ENCODE measurements at regions not wholly inside any gene's neighbourhood (a gene's known extent, or its start where the extent isn't known, plus 50 kb on each side); places are given as distances from the start of the nearest gene placed in this dataset.
"Not testable (repeated sequence)": the region's sequence is repeated elsewhere in the genome, so short reads cannot be mapped to it uniquely, and the experiment has no call there.

DNA sequence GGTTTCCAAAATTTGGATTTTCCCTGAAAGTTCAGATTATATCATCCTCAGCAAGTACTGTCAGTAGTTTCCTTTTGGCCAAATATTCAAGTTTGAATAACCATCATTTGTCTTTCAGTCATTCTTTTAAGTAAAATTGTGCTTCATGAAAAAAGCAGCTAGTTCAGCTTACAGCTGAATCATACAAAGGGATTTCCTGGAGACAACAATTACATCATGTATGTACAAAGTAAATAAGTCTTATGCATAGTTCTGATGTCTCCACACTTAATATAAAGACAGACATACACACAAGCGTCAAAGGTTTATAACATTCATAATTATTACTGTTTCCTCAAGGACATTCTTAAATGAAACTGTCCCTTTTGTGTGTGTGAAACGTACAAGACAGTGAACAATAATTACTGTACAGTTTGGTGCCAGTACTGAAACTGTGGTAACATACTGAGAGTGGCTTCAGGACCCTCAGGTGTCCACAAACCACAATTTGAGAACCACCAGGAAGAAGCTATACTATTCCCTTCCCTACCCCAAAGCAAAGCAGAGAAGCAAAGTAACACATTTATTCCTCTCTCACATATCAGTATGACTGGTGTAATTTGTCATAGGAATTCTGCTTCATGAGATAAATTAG lies 746.6 kb downstream of the TAF11L14 start:
- DNase-seq, result no peak

DNA sequence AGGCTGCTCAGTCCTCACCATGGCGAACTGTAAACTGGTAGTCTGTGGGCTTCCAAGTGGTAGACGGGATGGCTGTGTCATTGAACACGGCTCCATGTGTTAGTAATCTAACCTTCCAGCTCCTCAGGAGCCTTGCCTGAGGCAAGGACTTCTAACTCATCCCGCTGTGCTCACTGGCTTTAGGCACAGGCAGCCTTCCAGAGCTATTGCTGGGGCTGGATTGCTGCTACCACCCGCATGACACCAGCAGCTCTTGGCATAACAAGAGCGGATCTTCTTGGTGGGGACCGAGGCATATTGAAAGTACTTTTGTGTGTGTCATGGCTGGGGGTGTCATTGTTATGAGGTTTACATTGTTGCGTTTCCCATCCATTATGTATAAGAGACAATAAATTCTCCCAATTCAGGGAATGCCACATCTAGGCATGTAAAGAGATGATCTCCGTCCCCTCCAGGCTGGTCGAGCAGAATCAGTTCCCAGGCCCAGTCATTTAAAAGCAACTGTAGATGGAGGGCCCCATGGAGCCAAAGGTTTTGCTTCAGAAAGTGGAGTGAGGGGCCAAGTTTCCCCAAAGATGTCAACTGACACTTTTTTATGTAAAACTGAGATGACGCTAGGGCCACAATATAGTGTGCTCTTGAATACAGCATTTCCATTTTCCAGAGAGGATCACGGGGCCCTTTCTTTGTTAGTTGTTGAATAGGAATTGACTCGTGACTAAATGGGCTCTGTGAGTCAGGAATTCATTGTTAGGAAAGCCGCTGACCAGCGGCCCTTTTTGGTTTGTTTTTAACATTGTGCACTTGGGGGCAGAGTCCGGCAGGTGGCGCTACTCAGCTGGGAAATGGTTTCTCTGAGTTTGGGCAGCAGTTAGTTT lies 759.5 kb downstream of the TAF11L14 start:
- DNase-seq, result no peak

DNA sequence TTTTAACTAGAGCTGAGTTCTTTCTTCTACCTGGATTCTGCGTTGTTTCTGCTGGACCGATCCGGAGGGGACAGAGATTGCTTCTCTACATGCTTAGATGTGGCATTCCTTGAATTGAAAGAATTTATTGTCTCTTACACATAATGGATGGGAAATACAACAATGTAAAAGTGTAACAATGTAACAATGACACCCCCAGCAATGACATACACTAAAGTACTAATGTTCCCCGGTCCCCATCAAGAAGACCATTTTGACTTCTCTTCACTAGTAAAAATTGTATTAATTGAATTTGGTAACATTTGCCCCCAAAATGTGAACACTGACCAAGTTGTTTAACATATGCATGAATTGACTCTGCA lies 760.2 kb downstream of the TAF11L14 start:
- no peak for DNase-seq

DNA sequence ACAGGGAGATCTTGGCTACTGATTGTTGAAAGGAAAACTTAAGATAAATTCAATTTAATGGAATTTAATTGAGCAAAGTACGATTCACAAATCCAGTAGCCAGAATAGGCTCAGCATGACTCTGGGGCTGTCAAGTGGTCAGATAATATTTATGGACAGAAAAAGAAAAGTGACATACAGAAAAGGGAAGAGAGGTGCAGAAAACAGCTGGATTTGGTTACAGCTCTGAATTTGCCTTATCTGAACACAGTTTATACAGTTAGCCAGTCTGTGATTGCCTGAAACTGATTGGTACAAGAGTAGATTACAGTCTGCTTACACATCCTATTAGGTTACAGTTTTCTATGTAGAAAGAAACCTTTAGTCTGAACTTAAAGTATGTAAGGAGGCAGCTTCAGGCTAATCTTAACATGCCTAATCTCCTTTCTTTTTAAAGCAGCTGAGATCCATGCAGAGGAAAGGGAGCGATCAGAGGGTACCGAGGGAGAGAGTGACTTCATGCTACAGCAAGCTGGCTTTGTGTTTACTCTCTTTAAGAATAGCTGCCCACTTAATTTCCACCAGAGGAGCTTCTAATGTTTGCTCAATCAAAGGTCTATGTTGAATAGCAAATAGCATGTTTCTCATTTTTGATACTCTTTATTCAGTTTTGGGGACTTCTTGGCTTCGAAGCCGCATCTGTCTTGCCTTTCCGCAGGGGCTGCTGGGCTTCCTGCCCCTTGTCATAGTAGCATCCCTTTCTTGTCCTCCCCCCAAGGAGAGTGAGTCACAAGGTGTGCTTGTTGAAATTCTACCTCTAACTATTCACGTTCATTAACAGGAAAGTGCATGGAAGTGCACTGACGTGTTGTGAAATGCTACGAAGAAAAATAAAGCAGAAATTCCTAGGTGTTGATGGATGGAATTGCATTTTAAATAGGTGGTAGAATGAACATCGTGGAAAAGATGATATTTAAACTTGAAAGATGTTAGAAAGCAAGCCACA lies 761.2 kb downstream of the TAF11L14 start:
- no peak for DNase-seq

DNA sequence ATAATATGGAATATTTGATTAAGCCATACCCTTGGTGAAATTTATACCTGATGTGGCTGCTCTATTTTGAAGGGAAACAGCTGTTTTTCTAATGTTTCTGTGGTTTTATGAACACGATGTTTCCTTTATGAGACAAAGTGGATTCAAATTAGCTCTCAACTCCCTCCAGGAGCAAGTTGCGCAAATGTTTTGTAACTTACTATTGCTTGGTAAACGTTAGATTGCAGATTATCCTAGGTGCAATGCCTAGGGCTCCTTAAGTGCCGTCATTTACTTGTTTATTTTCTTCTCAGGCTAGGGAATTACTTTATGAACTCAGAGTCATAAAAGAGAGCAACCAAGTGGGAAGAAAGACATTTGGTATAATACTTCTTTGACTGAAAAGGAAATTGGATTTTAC lies 763.1 kb downstream of the TAF11L14 start:
- DNase-seq, result no peak

DNA sequence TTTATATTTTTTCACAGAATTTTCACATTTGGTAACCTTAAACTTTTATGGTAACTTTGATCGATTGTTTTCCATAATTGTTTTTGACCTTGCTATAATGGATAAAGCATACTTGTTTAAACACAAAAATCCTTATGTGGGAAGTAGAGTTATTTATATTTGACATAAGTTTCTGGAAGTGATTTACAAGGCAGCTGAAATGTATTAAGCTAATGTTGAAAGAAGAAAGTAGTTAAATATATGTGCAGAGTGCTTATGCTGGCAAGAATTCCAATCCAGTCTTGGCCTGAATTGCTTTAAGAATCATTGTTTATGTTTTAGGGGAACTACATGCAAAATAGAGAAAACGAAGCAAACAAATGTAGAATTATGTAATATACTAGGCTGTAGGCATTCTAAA lies 763.6 kb downstream of the TAF11L14 start:
- DNase-seq, result no peak

DNA sequence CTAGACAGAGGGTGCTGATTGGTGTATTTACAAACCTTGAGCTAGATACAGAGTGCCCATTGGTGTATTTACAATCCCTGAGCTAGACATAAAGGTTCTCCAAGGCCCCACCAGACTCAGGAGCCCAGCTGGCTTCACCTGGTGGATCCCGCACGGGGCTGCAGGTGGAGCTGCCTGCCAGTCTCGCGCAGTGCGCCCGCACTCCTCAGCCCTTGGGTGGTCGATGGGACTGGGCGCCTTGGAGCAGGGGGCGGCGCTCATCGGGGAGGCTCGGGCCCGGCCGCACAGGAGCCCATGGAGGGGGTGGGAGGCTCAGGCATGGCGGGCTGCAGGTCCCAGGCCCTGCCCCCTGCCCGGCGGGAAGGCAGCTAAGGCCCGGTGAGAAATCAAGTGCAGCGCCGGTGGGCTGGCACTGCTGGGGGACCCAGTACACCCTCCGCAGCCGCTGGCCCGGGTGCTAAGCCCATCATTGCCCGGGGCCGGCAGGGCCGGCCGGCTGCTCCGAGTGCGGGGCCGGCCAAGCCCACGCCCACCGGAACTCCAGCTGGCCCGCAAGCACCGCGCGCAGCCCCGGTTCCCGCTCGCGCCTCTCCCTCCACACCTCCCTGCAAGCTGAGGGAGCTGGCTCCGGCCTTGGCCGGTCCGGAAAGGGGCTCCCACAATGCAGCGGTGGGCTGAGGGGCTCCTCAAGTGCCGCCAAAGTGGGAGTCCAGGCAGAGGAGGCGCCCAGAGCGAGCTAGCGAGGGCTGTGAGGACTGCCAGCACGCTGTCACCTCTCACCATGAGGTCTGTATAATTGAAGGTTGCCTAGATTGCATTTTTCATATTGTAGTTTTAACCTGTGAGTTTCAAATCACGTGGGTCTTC lies 765.4 kb downstream of the TAF11L14 start:
- DNase-seq, result not testable (repeated sequence)

DNA sequence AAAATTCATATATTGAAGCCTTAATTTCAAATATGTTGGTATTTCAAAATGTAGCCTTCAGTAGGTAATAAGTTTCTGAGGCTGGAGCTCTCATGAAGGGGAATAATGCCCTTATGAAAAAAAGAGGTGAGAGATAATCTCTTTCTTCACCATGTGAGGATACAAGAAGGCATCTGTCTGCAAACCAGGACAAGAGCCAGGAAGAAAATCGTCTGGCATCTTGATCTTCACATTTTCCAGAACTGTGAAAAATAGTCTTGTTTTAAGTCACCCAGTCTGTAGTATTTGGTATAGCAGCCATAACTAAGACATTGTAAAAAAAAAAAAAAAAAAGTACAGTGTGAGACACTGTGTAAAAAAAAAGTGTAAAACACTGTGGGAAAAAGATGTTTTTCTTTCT lies 768.9 kb downstream of the TAF11L14 start:
- no peak for DNase-seq

DNA sequence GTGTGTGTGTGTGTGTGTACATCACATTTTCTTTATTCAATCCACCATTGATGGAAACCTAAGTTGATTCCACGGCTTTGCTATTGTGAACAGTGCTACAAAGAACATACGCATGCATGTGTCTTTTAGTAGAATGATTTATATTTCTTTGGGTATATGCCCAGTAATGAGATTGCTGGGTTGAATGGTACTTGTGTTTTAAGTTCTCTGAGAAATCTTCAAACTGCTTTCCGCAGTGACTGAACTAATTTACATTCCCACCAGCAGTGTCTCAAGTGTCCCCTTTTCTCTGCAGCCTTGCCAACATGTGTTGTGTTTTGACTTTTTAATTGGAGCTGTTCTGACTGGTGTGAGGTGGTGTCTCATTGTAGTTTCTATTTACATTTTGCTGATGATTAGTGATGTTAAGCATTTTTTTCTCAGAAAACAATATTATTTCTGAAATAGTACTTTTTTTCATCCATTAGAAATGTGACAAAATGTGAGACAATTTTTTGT lies 769.7 kb downstream of the TAF11L14 start:
- no peak for DNase-seq

DNA sequence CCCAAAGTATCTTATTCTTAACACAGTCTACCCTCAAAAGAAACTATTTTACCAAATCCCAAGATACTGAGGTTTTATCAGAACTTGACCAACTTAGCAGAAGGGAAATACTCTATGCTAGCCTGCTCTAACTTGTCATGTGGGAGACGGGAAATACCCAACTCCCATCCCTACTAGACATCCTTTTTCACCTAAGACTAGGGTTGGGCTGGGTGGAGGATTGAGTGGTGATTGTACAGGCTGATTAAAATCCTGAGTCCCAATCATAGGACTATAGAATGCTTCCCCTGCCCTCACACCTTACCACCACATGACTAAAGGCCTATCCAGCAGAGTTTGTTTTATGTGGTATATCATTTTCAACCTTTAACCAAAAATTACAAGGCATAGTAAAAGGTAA lies 786.5 kb downstream of the TAF11L14 start:
- no peak for DNase-seq

DNA sequence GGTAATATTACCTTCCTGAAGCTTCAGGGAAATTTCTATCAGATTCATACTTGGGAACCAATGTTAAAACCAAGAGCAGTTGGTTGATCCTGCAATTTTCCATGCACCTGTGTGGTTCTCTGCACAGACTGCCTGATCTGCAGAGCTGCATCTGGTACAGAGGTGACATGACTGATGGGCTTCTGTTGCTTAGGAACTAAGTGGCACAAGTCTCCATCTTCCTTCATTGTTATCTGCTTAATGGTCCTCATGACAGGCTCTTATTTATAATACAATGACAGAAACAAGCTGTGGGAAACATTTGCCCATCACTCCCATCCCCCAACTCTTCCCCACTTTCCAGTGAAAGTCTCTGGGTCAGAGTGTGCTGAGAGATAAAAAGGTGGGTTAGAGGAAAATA lies 799.1 kb downstream of the TAF11L14 start:
- no peak for DNase-seq

DNA sequence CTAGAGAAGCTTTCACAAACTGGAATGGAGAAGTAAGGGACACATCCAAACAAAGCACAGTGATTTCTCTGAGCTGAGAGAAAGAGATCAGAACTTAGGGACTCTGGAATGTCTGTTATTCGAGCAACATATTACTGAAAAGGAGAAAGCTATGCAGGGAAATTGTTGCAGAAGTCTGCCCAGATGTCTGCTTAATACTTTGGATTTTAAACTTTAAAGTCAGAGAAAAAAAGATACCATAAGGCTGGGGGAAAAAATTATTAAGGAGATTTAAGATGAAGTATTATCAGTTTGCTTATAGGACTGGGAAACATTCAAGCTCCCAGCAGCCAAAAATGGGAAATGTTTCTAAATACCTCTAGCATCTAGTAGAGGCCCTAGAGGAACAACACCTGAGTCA lies 803.9 kb downstream of the TAF11L14 start:
- DNase-seq, result no peak

DNA sequence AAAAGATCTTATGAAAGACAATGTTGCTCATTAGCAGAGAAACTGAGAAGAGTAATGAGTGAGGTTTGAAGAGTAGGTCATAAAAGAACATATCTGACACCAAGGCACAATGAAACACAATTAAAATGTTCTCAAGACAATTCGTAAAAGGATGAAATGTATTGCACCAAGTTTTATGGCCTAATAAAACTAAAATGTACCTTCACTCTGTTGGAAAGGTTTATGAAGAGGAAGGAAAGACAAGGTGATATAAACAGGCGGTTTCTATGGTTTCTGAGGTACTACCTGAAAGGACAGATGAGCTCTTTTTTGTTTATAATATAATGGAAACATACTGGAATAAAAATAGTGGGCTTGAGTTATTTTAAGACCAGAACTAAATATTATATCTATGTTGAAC lies 821.3 kb downstream of the TAF11L14 start:
- no peak for DNase-seq

DNA sequence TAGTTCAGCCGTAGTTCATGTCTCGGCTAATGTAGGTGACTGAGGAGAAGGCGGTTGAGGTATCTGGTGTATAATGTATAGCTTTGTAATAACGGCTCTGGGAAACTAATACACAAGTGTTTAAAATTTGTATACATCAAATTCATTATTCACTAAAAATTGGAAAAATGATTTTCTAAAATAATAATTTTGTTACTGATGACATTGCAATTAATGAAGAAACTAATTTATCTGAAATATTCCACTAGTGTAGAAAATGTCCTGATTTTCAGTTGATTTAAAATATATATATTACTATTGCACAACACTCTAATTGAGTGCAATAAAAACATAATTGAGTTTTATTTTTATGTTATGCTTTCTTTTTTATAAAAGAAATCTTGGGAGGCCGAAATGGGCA lies 823.0 kb downstream of the TAF11L14 start:
- DNase-seq, result no peak

DNA sequence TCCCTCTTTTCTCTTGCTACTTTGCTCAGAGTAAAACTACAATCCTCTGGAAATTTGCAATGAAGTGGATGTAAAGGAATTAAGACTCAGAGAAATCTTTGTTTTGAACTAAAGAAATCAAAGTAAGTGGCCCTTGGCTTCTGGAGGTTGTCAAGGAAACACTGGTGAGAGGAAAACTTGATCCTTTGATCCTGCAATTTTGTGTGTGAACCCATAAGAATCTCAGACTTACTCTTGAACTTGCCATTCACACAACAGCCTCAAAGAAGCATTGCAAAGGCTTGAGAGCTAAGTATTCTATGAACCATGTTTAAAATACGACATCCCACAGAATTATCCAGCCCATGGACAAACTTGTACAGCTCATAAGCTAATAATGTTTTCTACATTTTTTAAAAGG lies 827.5 kb downstream of the TAF11L14 start:
- DNase-seq, result no peak

DNA sequence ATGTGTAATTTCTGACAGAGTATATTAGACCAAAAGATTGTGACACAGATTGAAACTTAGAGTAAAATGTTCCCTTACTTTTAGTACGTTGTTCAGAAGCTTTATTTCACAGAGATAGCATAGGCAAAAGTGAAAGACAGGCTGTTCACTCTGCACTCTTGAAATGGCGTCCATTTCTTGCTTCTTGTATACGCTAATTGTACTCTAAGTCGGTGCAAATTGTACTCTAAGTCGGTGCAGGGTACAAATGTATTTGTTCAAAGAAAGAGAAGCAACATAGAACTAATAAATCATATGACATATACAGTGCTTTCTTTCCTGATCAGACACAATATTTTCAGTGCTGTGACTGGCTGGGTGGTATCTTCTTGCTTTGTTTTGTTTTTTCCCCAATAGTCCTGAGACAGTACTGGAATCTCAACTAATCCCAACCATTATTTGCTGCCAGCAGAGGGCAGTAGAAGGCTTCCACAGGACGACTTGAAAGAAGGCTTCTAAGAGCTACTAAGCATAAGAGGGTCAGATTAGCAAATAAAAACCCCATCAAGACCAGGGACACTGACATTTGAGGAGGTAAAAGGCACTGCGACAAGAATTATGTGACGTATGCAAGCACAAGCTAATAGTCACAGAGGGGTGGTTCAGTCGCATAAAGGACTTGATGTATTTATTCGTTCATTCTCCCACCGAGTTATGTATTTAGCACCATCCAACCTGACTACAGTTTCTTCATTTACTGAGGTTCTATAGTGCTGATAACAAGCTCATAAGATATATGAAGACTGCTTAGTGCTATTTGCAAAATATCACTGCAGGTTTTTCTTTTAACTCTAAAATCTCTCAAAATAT lies 831.8 kb downstream of the TAF11L14 start:
- no peak for DNase-seq

DNA sequence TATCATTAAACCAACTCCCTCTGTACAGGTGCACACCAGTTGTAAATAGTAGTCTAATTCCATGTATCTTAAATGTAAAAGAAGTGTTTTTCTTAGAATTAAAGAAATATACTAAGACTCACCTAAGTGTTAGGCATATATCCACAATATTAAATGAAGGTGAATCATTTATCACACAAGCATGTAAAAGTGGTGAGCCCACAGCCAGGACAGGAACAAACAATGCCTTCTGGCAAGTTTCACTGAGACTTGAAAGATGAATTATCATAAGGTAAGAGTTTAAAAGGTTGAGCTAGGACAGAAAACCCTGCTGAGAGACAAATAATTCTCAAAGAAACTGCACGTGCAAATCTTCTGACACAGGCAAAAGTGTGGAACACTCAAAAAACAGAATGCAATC lies 832.5 kb downstream of the TAF11L14 start:
- no peak for DNase-seq

DNA sequence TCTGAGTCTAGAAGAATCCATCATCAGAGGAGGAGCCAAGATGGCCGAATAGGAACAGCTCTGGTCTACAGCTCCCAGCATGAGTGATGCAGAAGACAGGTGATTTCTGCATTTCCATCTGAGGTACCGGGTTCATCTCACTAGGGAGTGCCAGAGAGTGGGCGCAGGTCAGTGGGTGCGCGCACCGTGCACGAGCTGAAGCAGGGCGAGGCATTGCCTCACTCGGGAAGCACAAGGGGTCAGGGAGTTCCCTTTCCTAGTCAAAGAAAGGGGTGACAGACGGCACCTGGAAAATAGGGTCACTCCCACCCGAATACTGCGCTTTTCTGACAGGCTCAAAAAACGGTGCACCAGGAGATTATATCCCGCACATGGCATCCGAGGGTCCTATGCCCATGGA lies 837.5 kb downstream of the TAF11L14 start:
- not testable (repeated sequence) for DNase-seq

DNA sequence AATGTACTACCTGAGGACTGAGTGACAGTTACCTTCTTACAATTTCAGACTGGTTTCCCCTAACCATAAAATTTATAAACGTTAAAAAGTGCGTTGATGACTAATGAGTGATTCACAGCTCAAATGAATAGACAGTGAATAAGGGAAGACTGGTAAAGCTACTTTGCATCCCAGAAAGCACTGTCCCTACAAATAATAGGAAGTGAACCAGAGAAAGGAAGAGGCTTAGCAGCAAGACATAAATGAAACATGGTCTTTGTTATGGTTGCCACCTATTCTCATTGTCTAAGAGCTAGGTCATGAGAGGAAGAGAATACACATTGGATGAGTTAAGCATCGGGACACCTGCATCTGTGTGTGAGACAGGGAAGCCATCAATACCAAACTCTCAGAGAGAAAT lies 849.2 kb downstream of the TAF11L14 start:
- no peak for DNase-seq

DNA sequence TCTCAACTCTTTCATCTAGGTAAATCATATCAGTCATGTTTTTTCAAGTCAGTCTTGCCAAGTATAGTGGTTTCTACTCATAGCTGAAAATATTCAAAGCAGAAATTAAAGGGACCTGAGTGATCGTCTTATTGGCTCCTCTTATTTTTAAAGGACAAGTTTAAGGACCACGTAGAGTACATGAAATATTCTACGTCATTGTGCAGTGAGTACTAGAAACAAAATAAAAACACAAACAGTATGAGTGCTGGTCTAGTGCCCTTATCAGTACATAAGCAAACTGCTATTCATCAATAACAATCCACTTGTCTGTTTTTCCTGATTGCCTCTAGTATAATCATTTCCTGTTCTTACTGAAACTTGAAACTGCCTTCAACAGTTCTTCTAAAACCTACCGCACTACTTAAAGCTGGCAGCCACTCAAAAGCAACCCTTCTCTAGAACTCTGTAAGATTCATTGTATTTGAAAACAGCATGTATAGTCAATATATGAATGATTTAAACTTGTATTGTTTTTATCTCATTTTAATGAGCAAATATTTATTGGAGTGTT lies 853.7 kb downstream of the TAF11L14 start:
- DNase-seq, result no peak

DNA sequence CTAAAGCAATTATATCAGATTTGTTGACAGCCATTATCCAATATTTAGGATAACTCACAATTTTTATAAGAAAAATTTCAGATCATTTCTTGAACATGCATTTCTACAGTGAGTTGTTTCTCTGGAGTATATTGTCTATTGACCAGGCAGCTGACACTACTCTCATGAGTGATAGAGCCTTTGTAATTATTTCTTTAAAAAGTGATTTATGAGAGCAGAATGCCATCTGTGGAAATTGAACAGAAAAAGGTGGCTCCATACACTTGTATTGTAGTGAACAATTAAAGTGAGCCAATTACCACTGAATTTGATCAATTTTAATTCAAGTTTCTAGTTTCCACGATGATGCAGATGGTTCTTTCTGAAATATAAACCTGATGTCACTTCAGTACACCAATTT lies 855.4 kb downstream of the TAF11L14 start:
- DNase-seq, result no peak

Measured in NK-92 treated with Interleukin-12 subunit alpha and Interleukin-12 subunit beta, amount 100 ng/mL, for 24 hours (cell line).